HepG2 (cell line): ENCODE measurements at regions not wholly inside any gene's neighbourhood (a gene's known extent, or its start where the extent isn't known, plus 50 kb on each side); places are given as distances from the start of the nearest gene placed in this dataset.

Experiments used
- ATAC-seq: fragments of 200-7000 bp; cut with Tn5 transposase; 3 replicates; pipeline ENCODE4 v1.9.1; 2020; ENCODE audit warnings: mild to moderate bottlenecking, moderate library complexity
- BruUV-seq: library from RNA; stranded (reverse); fragments of 400-500 nt; replicated peaks from 2 replicates; lab custom pipeline; 2021; lab: Mats Ljungman, UMichigan
- CTCF ChIA-PET: fragments of 300-600 bp; formaldehyde crosslinking; extraction: SDS; loops from one replicate; lab custom pipeline; 2021; ENCODE audit warnings: low total read pairs, inconsistent platforms, low intra/inter-chr PET ratio; lab: Yijun Ruan, JAX
- POLR2A ChIA-PET: fragments of 350-600 bp; sonication (Branson Sonifier 250); formaldehyde crosslinking; loops from one replicate; lab custom pipeline; 2020; ENCODE audit warnings: antibody characterized with exemption, inconsistent platforms; lab: Yijun Ruan, JAX
- DNase-seq: peaks from one replicate; pipeline ENCODE4 v3.0.0-alpha.2; 2015; ENCODE audit warnings: low spot score
- FAIRE-seq: peaks from 3 replicates; lab custom pipeline; 2011; peaks lifted over from hg19 to GRCh38; lab: Jason Lieb, UNC
- H2AFZ ChIP-seq: one replicate; pipeline ENCODE4 v1.6.1; 2011; ENCODE audit warnings: low read length, inconsistent platforms
- H3K27ac ChIP-seq: fragments of 300-600 bp; 3 replicates; pipeline ENCODE4 v1.8.0; 2011; ENCODE audit warnings: mixed run types, mild to moderate bottlenecking, mixed read lengths, low read length, inconsistent platforms; ENCODE audit not compliant: insufficient read depth; ENCODE audit errors: extremely low read length
- H3K27me3 ChIP-seq, 2 experiments: fragments of 200-600 bp in 1 of 2; 2 replicates in 1 of 2; 3 replicates in 1 of 2; pipeline versions ENCODE4 v1.6.0 to v1.8.0; 2011; ENCODE audit warnings: low read length in 2 of 2, mild to moderate bottlenecking in 2 of 2, moderate library complexity in 2 of 2, inconsistent platforms in 1 of 2; ENCODE audit not compliant: insufficient read depth in 2 of 2, control insufficient read depth in 1 of 2
- H3K36me3 ChIP-seq, 2 experiments: fragments of 200-600 bp in 1 of 2; replicated peaks in 1 of 2; 2 replicates in 1 of 2; 3 replicates in 1 of 2; pipeline versions ENCODE4 v1.5.1 to v1.8.0; 2011; ENCODE audit warnings: low read length in 2 of 2, inconsistent platforms in 1 of 2; ENCODE audit not compliant: insufficient read depth in 2 of 2, control insufficient read depth in 1 of 2
- H3K4me1 ChIP-seq: 2 replicates; pipeline ENCODE4 v1.5.1; 2012; ENCODE audit warnings: low read length, inconsistent platforms; ENCODE audit not compliant: insufficient read depth
- H3K4me2 ChIP-seq: 2 replicates; pipeline ENCODE4 v1.6.0; 2011; ENCODE audit warnings: low read depth, low read length, inconsistent platforms
- H3K4me3 ChIP-seq, 3 experiments: fragments of 200-600 bp in 1 of 3; sonication (generic), shearing (Covaris generic) in 1 of 3; replicated peaks in 1 of 3; 2 replicates each; pipeline ENCODE4 v1.5.1; 2011 to 2016; ENCODE audit warnings: low read length in 3 of 3, inconsistent platforms in 2 of 3, low read depth in 2 of 3, mild to moderate bottlenecking in 2 of 3, control low read depth in 1 of 3, mixed read lengths in 1 of 3; ENCODE audit not compliant: insufficient read depth in 1 of 3
- H3K79me2 ChIP-seq: one replicate; pipeline ENCODE4 v1.6.1; 2011; ENCODE audit warnings: low read length, inconsistent platforms; ENCODE audit not compliant: insufficient read depth
- H3K9ac ChIP-seq: 2 replicates; pipeline ENCODE4 v1.6.0; 2011; ENCODE audit warnings: mild to moderate bottlenecking, low read depth, low read length, inconsistent platforms; ENCODE audit not compliant: insufficient read depth
- H3K9me3 ChIP-seq: 2 replicates; pipeline ENCODE4 v1.5.1; 2012; ENCODE audit warnings: mild to moderate bottlenecking, low read length
- H4K20me1 ChIP-seq: 2 replicates; pipeline ENCODE4 v1.6.0; 2011; ENCODE audit warnings: inconsistent platforms, mild to moderate bottlenecking, low read length, moderate library complexity; ENCODE audit not compliant: insufficient read depth
- AKAP8 ChIP-seq: sonication (generic); formaldehyde crosslinking; IDR thresholded peaks from 2 replicates; pipeline ENCODE4 v1.5.1; 2020; ENCODE audit warnings: mild to moderate bottlenecking, missing genetic modification reagents
- ATF4 ChIP-seq, 2 experiments: fragments of 450-650 bp in 1 of 2; sonication (generic) in 1 of 2; formaldehyde crosslinking; IDR thresholded peaks; 2 replicates each; pipeline versions ENCODE4 v1.5.0 to v1.8.0; 2020 to 2022; ENCODE audit warnings: mild to moderate bottlenecking in 1 of 2, missing genetic modification reagents in 1 of 2
- BRD4 ChIP-seq: sonication (generic); formaldehyde crosslinking; IDR thresholded peaks from 2 replicates; pipeline ENCODE4 v1.4.0; 2020; ENCODE audit warnings: missing genetic modification reagents
- DNMT1 ChIP-seq: sonication (generic); formaldehyde crosslinking; IDR thresholded peaks from 2 replicates; pipeline ENCODE4 v1.5.1; 2020; ENCODE audit warnings: mild to moderate bottlenecking, missing genetic modification reagents
- ESRRA ChIP-seq: sonication (generic); formaldehyde crosslinking; IDR thresholded peaks from 2 replicates; pipeline ENCODE4 v1.5.1; 2020; ENCODE audit warnings: mild to moderate bottlenecking, low read depth, missing genetic modification reagents
- KLF11 ChIP-seq: IDR thresholded peaks from 2 replicates; pipeline ENCODE4 v1.6.1; 2016; ENCODE audit warnings: missing compliant biosample characterization
- MATR3 ChIP-seq: sonication (generic); formaldehyde crosslinking; IDR thresholded peaks from 2 replicates; pipeline ENCODE4 v1.4.0; 2020; ENCODE audit warnings: missing genetic modification reagents
- NFYC ChIP-seq: IDR thresholded peaks from 2 replicates; pipeline ENCODE4 v1.6.1; 2016; ENCODE audit warnings: missing genetic modification reagents, missing compliant biosample characterization
- POLR2AphosphoS5 ChIP-seq: IDR thresholded peaks from 2 replicates; pipeline ENCODE4 v1.6.1; 2012; ENCODE audit warnings: low read depth, low read length
- SNAI1 ChIP-seq: sonication (generic); formaldehyde crosslinking; IDR thresholded peaks from 2 replicates; pipeline ENCODE4 v1.5.0; 2020; ENCODE audit warnings: mild to moderate bottlenecking, missing genetic modification reagents, borderline replicate concordance
- STAT5B ChIP-seq: sonication (generic); formaldehyde crosslinking; IDR thresholded peaks from 2 replicates; pipeline ENCODE4 v1.4.0; 2020; ENCODE audit warnings: missing genetic modification reagents
- TSC22D2 ChIP-seq: sonication (generic); formaldehyde crosslinking; IDR thresholded peaks from 2 replicates; pipeline ENCODE4 v1.5.1; 2020; ENCODE audit warnings: missing genetic modification reagents, mild to moderate bottlenecking, borderline replicate concordance
- ZNF383 ChIP-seq: sonication (generic); formaldehyde crosslinking; IDR thresholded peaks from 2 replicates; pipeline ENCODE4 v1.4.0; 2020; ENCODE audit warnings: missing genetic modification reagents, mild to moderate bottlenecking, borderline replicate concordance
- ZNF543 ChIP-seq: sonication (generic); formaldehyde crosslinking; IDR thresholded peaks from 2 replicates; pipeline ENCODE4 v1.4.0; 2020; ENCODE audit warnings: mild to moderate bottlenecking, missing genetic modification reagents
- ZNF782 ChIP-seq: sonication (generic); formaldehyde crosslinking; IDR thresholded peaks from 2 replicates; pipeline ENCODE4 v1.4.0; 2020; ENCODE audit warnings: missing genetic modification reagents, mild to moderate bottlenecking, borderline replicate concordance
- WGBS: methylation state at CpG from one replicate; pipeline ENCODE4 v1.1.6; 2017; ENCODE audit warnings: low lambda C conversion rate; 5-methylcytosine and 5-hydroxymethylcytosine counted together
- in situ Hi-C: cut with HindIII; loops from 2 replicates; pipeline ENCODE4 v1.10.0; 2017; ENCODE audit warnings: low pct_unique_long_range_greater_than_20kb; ENCODE audit not compliant: extremely low pct_ligation_motif_present
- intact Hi-C: fragments of 100-400 bp; cut with micrococcal nuclease; formaldehyde crosslinking; loops from one replicate; pipeline ENCODE4 v1.10.0; 2022; ENCODE audit not compliant: unreplicated experiment
- TF ChIP-seq, protein P1 (sequence below): sonication (generic); formaldehyde crosslinking; IDR thresholded peaks from 2 replicates; pipeline ENCODE4 v1.9.0; 2022; ENCODE audit warnings: low read depth, missing genetic modification reagents
- TF ChIP-seq, protein P2 (sequence below): sonication (generic); formaldehyde crosslinking; IDR thresholded peaks from 2 replicates; pipeline ENCODE4 v1.5.1; 2020; ENCODE audit warnings: mild to moderate bottlenecking, missing genetic modification reagents, borderline replicate concordance
- TF ChIP-seq, protein P3 (sequence below): sonication (generic); formaldehyde crosslinking; IDR thresholded peaks from 2 replicates; pipeline ENCODE4 v1.4.0; 2020; ENCODE audit warnings: mild to moderate bottlenecking, missing genetic modification reagents

DNA sequence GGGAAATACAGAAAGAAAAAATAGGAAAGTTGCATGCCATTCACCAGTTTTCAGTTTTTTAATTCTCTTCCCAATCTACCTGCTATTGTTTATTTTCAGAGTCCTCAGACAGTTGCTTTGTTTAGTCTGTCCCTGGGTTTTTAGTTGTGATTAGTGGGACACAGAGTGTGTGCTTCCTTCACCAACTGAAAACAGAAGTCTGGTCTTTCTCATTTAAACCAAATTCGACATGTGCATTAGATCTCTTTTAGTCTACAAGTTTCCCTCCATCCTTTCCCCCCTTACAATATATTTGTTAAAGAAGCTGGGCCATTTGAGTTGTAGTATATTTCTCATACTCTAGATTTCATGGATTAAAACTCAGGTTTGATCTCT lies 58.7 kb upstream of the STMND1 start:
- DNase-seq (no peak), FAIRE-seq (no peak), ATAC-seq (no peak)
- no peak for TF ChIP-seq DNMT1 (CRISPR knock-in tag)
- TF ChIP-seq ESRRA: no peak
- no peak for TF ChIP-seq KLF11 (CRISPR knock-in tag)
- no peak for TF ChIP-seq POLR2AphosphoS5
- TF ChIP-seq STAT5B: no peak
- TF ChIP-seq BRD4 (CRISPR knock-in tag): no peak
- TF ChIP-seq ATF4 (CRISPR knock-in tag; IDR thresholded peaks at IDR 0.05): no peak
- no peak for TF ChIP-seq ZNF543 (CRISPR knock-in tag)
- no peak for TF ChIP-seq ZNF383 (CRISPR knock-in tag)
- TF ChIP-seq, protein P1, sequence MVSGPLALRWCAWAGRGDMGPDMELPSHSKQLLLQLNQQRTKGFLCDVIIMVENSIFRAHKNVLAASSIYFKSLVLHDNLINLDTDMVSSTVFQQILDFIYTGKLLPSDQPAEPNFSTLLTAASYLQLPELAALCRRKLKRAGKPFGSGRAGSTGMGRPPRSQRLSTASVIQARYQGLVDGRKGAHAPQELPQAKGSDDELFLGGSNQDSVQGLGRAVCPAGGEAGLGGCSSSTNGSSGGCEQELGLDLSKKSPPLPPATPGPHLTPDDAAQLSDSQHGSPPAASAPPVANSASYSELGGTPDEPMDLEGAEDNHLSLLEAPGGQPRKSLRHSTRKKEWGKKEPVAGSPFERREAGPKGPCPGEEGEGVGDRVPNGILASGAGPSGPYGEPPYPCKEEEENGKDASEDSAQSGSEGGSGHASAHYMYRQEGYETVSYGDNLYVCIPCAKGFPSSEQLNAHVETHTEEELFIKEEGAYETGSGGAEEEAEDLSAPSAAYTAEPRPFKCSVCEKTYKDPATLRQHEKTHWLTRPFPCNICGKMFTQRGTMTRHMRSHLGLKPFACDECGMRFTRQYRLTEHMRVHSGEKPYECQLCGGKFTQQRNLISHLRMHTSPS (CRISPR knock-in tag): no peak
- TF ChIP-seq NFYC (CRISPR knock-in tag): no peak
- TF ChIP-seq, protein P2, sequence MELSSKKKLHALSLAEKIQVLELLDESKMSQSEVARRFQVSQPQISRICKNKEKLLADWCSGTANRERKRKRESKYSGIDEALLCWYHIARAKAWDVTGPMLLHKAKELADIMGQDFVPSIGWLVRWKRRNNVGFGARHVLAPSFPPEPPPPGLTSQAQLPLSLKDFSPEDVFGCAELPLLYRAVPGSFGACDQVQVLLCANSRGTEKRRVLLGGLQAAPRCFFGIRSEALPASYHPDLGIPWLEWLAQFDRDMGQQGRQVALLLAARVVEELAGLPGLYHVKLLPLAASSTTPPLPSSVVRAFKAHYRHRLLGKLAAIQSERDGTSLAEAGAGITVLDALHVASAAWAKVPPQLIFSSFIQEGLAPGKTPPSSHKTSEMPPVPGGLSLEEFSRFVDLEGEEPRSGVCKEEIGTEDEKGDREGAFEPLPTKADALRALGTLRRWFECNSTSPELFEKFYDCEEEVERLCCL (CRISPR knock-in tag): no peak
- TF ChIP-seq, protein P3, sequence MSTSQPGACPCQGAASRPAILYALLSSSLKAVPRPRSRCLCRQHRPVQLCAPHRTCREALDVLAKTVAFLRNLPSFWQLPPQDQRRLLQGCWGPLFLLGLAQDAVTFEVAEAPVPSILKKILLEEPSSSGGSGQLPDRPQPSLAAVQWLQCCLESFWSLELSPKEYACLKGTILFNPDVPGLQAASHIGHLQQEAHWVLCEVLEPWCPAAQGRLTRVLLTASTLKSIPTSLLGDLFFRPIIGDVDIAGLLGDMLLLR (CRISPR knock-in tag): no peak
- no peak for TF ChIP-seq TSC22D2 (CRISPR knock-in tag)
- no peak for TF ChIP-seq SNAI1 (CRISPR knock-in tag)
- TF ChIP-seq ZNF782 (CRISPR knock-in tag): no peak
- no peak for TF ChIP-seq AKAP8 (CRISPR knock-in tag)
- TF ChIP-seq MATR3: no peak
- Histone ChIP-seq H3K4me1 (no peaks in the 10 kb centered on the region), H3K27ac (no peak overlapping the region), H3K79me2 (no peaks in the 10 kb centered on the region), H3K4me2 (no peak overlapping the region), H2AFZ (no peak overlapping the region), H3K4me3 (no peak overlapping the region), H3K36me3 (no peaks in the 10 kb centered on the region), H4K20me1 (no peaks in the 10 kb centered on the region), H3K9ac (no peak overlapping the region), H3K9me3 (no peaks in the 10 kb centered on the region), H3K27me3 (no peaks in the 10 kb centered on the region; a peak in 1 of 5 replicates)
- 7% methylated on average over 1 of the region's 1 CpG for WGBS
- intact Hi-C loops (loop anchor here (10.0 kb wide), 1 partner anchor 618 kb away; no protein-coding TSS in a partner anchor), in situ Hi-C loops (no loop called here)
- no TSS peak for BruUV-seq
- CTCF ChIA-PET: no interaction called here
- POLR2A ChIA-PET: no interaction called here
